HG03432 (cell line): ENCODE measurements at regions not wholly inside any gene's neighbourhood (a gene's known extent, or its start where the extent isn't known, plus 50 kb on each side); places are given as distances from the start of the nearest gene placed in this dataset.

Experiments
- ATAC-seq: cut with Tn5 transposase; IDR thresholded peaks from one replicate; pipeline ENCODE4 v1.9.1; 2021; ENCODE audit warnings: mild to moderate bottlenecking, moderate library complexity; ENCODE audit not compliant: unreplicated experiment

DNA sequence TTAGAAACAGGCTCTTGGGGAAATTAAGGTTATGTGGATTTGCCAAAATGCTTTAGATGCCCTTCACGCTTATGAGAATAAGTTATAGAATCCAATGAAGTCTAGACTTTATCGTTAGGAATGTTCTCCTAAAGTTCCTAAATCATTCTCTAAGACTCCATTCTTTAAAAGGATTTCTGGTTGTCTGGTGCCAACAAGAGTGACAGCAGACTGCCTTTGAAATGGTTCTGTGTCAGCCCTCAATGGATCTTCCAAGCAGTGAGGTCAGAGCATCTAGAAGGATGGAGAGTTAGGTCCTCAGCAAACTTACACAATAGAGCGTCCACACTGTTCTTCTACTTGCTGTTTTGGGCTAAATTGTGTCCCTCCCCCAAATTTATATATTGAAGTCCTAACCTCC, 473.3 kb downstream of the GATA3 start:
- no peak for ATAC-seq

DNA sequence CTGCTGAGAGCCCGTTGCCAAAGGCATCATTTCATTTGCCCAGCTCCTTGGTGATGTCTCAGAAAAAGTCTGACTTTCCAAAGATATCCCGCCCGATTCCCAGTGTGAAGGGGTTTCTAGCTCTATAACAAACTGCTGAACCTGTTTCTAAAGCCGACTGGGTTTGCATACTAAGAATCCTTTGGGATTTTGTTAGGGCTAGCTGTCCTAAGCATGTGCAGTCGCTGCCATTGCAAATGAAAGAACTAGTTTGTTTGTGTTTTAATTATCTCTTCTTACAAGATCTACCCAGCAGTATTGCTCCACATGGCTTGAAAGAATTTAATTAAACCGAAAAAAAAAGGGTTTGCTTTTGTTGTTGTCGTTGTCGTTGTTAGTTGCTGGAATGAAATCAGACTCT, 476.6 kb downstream of the GATA3 start:
- no peak for ATAC-seq

DNA sequence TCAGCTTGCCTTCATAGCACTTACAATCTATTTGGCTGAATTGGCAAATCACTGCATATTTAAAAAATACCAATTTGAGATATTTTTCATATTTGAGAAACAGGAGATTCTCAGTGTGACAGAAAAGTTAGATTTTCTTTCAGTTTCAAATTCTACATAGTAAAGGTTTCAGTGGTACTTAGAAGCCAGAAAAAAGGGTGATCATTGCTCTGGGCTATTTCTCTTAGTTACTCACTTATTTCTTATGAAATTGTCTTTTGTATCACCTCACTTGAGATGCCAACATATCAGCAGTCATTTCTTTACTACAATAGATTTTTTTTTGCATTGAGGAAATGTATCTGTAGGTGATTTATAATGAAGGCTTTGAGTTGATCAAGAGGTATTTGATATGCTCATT, 478.2 kb downstream of the GATA3 start:
- ATAC-seq, result no peak

- ATAC-seq, result no peak
Measured at GRCh38 chr10:8533462-8533861, 479.0 kb downstream of the GATA3 start.

DNA sequence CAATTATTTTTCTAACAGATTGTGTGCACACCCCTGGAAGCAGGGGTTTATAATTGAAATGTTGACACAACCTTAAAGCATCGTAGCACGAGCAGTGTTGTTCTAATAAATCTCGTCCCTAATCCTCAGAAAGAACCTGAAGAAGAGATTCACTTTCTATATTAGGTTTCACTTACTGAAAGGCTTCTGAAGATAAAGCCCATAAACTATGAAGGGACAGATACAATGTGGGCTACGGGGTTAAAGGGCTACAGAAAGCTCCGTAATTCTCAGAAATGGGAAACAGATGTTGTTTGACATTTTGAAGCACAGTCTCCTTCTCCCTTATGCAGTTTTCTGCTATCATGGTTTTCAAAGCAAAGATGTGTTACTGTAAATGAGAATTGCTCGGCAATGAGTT, 479.6 kb downstream of the GATA3 start:
- no peak for ATAC-seq

DNA sequence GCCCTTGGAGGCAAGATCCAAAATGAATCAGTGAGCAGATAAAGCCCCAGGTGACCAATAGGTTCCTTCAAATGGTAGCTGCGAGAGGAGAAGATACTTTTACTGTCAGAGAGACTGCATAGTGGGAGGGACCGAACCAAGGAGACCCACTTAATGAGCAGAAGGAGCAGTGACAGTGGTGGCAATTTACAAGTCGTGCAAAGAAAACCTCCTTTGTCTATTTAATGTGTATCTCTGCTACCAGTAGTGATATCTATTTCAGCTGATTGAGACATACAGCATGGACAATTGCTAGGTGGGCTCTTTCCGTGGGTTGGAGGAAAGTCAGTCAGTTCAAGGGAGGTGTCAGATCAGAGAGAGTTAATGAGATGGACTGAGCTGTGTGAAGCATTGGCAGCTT, 480.4 kb downstream of the GATA3 start:
- ATAC-seq, result no peak

DNA sequence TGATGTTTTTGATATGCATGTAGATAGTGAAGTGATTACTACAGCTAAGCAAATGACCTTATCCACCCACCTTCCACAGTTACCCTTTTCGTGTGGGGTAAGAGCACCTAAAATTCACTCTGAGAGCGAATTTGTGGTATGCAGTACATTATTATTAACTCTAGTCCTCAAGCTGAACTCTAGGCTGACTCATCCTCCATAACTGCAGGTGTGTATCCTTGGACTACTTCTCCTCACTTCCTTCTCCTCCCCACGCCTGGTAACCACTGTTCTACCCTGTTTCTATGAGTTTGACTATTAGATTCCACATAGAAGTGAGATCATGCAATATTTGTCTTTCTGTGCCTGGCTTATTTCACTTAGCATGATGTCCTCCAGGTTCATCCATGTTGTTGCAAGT, 484.6 kb downstream of the GATA3 start:
- ATAC-seq, result no peak

GRCh38 chr10:8543361-8544056, 489.0 kb downstream of the GATA3 start:
- no peak for ATAC-seq

DNA sequence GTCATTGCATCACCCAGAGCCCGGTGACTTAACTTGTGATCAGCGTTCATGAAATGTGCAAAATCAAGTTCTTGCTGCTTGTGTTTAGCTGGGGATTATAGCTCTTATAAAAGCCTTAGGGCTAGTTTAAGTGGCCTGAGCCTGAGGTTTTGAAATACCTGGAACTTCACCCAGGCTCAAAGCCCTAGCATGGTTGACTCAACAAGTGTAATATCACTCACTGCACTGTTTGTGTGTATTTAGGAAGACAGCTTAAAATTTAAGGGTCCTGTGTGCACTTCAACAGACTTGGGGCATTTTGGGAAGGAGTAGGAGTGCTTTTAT, 489.5 kb downstream of the GATA3 start:
- ATAC-seq, result no peak

- no peak for ATAC-seq
Measured at GRCh38 chr10:8544500-8544899, 490.0 kb downstream of the GATA3 start.

GRCh38 chr10:8554574-8554973, 500.1 kb downstream of the GATA3 start:
- no peak for ATAC-seq

- ATAC-seq, result no peak
Measured at GRCh38 chr10:8556321-8556720, 501.8 kb downstream of the GATA3 start.

DNA sequence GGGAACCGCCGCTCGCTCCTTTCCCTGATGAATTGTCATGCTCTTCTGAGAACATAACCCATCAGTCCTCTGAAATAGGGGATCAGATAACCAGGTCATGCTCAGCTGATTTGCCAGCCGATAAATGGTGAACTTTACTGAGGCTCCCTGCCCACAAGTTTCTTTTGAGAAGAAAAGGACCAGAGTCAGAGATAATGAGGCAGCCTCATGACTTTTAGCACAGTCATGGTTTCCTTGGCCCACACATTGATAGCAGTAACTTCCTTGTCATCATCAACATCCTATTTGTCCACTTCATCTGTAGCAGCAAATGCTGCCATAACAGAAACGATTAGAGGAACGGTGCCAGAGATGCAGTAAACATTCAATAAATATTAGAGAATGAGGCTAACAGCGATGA, 509.0 kb downstream of the GATA3 start:
- no peak for ATAC-seq

- no peak for ATAC-seq
Measured at GRCh38 chr10:8566737-8567136, 512.2 kb downstream of the GATA3 start.

GRCh38 chr10:8568401-8568800, 513.9 kb downstream of the GATA3 start:
- ATAC-seq, result no peak

- ATAC-seq, result no peak
Measured at GRCh38 chr10:8575620-8576019, 521.1 kb downstream of the GATA3 start.

GRCh38 chr10:8576281-8576680, 521.8 kb downstream of the GATA3 start:
- ATAC-seq, result no peak

DNA sequence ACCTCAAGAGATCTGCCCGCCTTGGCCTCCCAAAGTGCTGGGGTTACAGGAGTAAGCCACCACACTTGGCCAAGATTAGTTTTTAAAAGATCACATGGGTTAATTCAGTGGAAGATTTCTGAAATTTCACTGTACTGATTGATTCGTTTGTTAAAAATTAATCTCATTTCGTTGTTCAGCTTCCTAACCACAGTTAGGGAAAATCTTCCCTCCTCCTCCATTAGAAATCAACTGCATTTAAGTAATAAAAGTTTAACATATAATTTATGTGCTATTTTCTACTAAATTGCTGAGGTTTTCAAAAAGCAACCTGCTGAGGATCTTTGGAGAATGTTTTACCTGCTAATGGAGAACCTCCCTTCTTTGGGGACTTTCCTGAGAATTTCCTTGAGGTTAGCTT, 522.4 kb downstream of the GATA3 start:
- no peak for ATAC-seq

GRCh38 chr10:8577686-8578085, 523.2 kb downstream of the GATA3 start:
- ATAC-seq, result no peak

DNA sequence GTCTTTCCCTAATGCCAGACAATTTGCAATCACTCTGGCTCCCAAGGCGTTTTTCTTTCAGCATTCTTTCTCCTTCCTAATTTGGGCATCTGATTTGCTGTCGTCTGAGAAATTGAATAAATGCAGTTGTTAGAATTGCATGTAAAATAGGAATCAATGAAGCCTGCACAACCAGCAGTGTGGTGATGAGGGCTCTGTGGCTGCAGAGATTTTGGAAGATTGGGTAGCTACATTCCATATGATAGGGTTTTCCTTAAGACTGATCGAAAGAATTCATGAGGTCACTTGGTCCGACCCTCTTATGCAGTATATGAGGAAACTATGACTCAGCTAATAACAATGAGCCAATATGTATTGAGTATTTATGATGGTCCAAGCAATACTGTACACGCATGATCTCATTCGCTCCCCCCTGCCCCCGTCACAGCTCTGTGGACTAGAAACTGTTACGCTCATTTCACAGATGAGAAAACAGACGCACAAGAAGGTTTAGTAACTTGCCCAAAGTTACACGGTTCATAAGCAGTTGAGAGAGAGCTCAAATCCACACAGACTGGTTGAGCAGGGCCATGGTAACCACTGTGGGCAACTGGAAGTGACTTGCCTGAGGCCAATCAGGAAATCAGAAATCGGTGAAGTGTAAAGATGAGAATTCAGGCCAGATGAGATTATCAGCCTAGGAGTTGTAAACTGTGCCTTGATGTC, 527.2 kb downstream of the GATA3 start:
- ATAC-seq, result no peak

DNA sequence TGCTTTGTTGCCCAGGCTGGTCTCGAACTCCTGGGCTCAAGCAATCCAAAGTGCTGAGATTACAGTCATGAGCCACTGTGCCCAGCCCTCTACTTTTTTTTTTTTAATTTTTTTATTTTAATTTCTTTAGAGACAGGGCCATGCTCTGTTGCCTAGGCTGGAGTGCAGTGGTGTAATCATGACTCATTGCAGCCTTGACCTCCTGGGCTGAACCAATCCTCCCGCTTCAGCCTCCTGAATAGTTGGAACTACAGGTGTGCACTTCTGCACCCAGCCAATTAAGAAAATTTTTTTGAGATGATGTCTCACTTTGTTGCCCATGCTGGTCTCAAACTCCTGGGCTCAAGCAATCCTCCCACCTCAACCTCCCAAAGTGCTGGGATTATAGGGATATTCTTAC, 528.6 kb downstream of the GATA3 start:
- ATAC-seq, result no peak

DNA sequence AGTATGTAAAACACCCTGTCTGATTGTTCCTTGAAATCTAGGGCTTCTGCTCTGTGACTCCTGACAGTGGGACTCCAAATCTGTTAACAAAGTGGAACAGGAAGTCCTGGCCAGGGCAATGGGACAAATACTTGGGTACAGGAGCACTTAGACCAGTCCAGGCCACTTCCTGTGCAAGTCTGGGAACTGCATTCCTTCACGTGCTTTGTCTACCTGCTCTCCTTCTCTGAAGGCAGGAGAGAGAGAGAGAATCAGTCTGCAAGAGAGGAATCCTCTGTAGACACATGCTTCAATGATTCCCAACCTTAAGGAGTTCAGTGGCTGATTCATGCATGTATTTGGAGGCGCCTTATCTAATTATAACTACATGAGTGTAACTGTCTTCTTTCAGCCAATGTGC, 530.2 kb downstream of the GATA3 start:
- ATAC-seq, result no peak

DNA sequence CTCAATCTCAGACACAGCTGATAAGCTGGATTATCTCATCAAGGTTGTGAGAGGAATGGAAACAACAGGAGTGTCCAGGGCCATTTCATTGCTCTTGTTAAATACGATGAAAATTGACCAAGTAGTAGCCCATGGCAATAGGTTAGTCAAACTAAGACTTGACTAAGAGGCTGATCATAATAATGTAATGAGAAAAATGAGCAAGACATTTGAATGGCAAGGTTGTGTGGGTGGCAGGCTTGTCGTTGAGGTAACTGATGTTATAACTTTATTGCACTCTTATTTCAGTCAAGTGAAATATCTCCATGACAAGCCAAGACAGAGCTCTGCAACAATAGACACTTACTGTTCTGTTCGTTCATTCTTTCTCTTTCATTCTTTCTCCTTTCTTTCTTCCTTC, 532.0 kb downstream of the GATA3 start:
- no peak for ATAC-seq
